AG04450 (cell line): ENCODE measurements at regions not wholly inside any gene's neighbourhood (a gene's known extent, or its start where the extent isn't known, plus 50 kb on each side); places are given as distances from the start of the nearest gene placed in this dataset.
"Not testable (repeated sequence)": the region's sequence is repeated elsewhere in the genome, so short reads cannot be mapped to it uniquely, and the experiment has no call there.

Source experiments
- CTCF ChIA-PET: fragments of 300-600, 350-600 bp; formaldehyde crosslinking; extraction: SDS; loops from one replicate; lab custom pipeline; 2022; ENCODE audit warnings: antibody characterized with exemption, inconsistent platforms; lab: Charles Lee
- POLR2A ChIA-PET: fragments of 350-600 bp; formaldehyde crosslinking; extraction: SDS; loops from one replicate; lab custom pipeline; 2021; ENCODE audit warnings: antibody characterized with exemption, inconsistent platforms; lab: Yijun Ruan, JAX
- DNase-seq: peaks from one replicate; pipeline ENCODE4 v3.0.0-alpha.2; 2011; ENCODE audit warnings: low read depth, low spot score
- H3K27ac ChIP-seq: one replicate; pipeline ENCODE4 v1.5.1; 2012; ENCODE audit warnings: low read depth, low read length, control low read depth
- H3K27me3 ChIP-seq: one replicate; pipeline ENCODE4 v1.6.0; 2012; ENCODE audit warnings: low read length; ENCODE audit not compliant: control insufficient read depth, insufficient read depth
- H3K4me3 ChIP-seq: 2 replicates; pipeline ENCODE4 v1.5.1; 2011; ENCODE audit warnings: mild to moderate bottlenecking, low read depth, low read length, control low read depth
- H3K9me3 ChIP-seq: 2 replicates; pipeline ENCODE4 v1.5.1; 2012; ENCODE audit warnings: low read length; ENCODE audit not compliant: control insufficient read depth, insufficient read depth
- TF ChIP-seq, protein P1 (sequence below): IDR thresholded peaks from 2 replicates; pipeline ENCODE4 v1.5.1; 2011; ENCODE audit warnings: low read depth, low read length, control low read depth, inconsistent platforms

DNA sequence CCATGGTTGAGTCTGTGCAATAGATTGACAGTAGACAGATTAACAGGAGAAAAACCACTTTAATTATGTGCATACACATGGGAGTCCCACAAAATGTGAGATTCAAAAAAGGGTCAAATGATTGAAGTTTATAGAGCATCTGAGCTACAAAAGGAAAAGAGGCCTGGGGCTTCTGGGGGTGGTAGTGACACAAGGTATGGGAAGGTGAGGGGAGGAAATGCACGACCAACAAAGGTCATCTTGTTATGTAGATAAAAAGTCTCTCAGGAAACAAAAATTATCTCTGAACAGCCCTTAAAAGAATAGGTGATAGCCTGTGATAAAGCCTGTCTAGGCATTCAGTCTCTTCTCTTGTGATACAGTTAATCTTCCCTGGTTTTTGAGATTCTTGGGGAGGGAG lies 141.7 kb downstream of the SEC23IP start:
- Histone ChIP-seq H3K27ac (no peak overlapping the region), H3K27me3 (no peaks in the 10 kb centered on the region), H3K9me3 (no peaks in the 10 kb centered on the region), H3K4me3 (no peak overlapping the region)
- TF ChIP-seq, protein P1, sequence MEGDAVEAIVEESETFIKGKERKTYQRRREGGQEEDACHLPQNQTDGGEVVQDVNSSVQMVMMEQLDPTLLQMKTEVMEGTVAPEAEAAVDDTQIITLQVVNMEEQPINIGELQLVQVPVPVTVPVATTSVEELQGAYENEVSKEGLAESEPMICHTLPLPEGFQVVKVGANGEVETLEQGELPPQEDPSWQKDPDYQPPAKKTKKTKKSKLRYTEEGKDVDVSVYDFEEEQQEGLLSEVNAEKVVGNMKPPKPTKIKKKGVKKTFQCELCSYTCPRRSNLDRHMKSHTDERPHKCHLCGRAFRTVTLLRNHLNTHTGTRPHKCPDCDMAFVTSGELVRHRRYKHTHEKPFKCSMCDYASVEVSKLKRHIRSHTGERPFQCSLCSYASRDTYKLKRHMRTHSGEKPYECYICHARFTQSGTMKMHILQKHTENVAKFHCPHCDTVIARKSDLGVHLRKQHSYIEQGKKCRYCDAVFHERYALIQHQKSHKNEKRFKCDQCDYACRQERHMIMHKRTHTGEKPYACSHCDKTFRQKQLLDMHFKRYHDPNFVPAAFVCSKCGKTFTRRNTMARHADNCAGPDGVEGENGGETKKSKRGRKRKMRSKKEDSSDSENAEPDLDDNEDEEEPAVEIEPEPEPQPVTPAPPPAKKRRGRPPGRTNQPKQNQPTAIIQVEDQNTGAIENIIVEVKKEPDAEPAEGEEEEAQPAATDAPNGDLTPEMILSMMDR = no peak
- no peak for DNase-seq
- ChIA-PET POLR2A (no interaction called here), CTCF (no interaction called here)

DNA sequence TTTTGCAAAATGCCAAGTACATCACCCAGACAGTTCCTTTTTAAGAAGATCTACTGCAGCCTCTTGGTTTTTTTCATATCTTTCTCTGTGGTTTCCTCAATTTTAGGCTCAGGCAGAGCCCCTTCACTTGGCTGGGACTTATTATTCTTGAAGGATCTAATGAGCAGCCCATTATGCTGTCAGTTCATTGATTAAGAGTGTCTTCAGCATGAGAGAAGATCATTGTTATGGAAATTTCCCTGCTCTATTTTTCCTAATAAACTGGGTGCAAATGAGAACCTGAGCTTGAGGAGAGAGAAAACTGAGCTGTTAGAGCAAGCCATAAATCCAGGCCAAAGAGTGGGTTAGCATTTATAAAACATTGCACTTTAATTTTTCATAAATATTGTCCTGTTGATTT lies 146.5 kb downstream of the SEC23IP start:
- Histone ChIP-seq H3K4me3 (no peak overlapping the region), H3K27ac (no peak overlapping the region), H3K9me3 (peaks cover 5% of the 10 kb centered on the region; the same call in 1 of the 2 replicates), H3K27me3 (no peaks in the 10 kb centered on the region)
- ChIA-PET CTCF (no interaction called here), POLR2A (no interaction called here)
- DNase-seq = no peak
- TF ChIP-seq, protein P1 = no peak

DNA sequence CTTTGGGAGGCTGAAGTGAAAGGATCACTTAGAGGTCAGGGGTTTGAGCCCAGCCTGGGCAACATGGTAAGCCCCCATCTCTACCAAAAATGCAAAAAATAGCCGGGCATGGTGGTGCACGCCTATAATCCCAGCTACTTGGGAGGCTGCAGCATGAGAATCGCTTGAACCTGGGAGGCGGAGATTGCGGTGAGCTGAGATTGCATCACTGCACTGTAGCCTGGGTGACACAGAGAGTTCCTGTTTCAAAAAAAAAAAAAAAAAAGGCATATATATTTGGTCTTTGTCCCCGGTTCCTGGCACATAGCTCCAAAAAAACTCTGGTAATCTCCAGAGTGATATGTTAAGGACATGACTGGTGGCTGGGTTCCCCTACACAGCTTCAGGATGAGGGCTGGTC lies 147.3 kb downstream of the SEC23IP start:
- Histone ChIP-seq H3K4me3 (no peak overlapping the region), H3K9me3 (peaks cover 5% of the 10 kb centered on the region; the same call in 1 of the 2 replicates), H3K27ac (no peak overlapping the region), H3K27me3 (no peaks in the 10 kb centered on the region)
- CTCF ChIA-PET = no interaction called here
- POLR2A ChIA-PET = no interaction called here
- no peak for DNase-seq
- TF ChIP-seq, protein P1 = no peak

DNA sequence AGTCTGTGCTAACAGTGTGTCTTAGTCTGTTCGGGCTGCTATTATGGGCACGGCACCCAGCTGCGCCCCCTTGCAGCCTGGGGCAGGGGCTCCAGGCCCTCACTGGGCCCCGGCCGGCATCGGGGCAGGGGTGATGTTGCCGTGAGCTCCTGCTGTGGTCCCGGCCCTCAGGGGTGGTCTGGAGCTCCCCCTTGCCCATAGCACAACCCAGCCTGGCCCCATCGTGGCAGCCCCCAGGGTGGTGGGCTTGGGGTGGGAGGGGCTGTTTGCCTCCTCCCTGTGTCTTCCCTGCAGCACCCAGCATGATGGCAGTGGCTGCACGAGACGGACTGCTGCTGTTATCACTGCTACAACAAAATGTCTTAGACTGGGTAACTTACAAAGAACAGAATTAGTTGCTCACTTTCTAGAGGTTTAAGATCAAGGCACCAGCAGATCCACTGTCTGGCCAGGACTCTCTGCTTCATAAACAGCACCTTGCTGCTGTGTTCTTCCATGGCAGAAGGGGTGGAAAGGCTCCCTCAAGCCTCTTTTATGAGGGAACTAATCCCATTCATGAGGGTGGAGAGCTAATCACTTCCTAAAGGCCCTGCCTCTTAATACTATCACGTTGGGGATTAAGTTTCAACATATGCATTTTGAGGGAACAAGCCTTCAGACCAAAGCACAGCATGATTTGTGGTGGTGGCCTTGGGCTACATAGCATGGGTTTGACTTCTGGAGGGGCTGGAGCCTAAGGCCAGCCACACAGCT lies 149.5 kb downstream of the SEC23IP start:
- CTCF ChIA-PET = no interaction called here

DNA sequence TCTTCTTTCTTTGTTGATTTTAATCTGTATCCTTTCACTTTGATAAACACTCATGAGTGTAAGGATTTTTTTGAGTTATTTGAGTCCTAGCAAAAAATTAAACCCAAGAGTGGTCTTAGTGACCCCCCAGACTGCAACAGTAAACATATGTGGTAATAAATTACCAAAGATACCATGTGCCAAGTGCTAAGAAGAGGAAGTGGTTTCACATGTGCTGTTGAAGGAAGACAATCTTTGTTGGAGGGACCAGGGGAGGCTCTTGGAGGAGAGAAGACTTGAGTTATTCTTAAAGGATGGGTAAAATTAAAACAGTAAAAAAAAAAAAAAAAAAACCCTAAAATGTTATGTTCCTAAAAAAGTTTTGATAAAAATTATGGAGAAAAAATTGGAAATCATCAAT lies 150.2 kb downstream of the SEC23IP start:
- Histone ChIP-seq H3K4me3 (no peak overlapping the region), H3K27ac (no peak overlapping the region), H3K27me3 (no peaks in the 10 kb centered on the region), H3K9me3 (peaks cover 5% of the 10 kb centered on the region; the same call in 1 of the 2 replicates)
- no peak for DNase-seq
- ChIA-PET POLR2A (no interaction called here), CTCF (no interaction called here)
- TF ChIP-seq, protein P1 = no peak

More for the DNA sequence above, 149.5 kb downstream of the SEC23IP start:
- Histone ChIP-seq H3K9me3 (peaks cover 5% of the 10 kb centered on the region; the same call in 1 of the 2 replicates), H3K27me3 (no peaks in the 10 kb centered on the region), H3K27ac (no peak overlapping the region), H3K4me3 (no peak overlapping the region)
- POLR2A ChIA-PET = no interaction called here
- TF ChIP-seq, protein P1 = no peak
- no peak for DNase-seq

DNA sequence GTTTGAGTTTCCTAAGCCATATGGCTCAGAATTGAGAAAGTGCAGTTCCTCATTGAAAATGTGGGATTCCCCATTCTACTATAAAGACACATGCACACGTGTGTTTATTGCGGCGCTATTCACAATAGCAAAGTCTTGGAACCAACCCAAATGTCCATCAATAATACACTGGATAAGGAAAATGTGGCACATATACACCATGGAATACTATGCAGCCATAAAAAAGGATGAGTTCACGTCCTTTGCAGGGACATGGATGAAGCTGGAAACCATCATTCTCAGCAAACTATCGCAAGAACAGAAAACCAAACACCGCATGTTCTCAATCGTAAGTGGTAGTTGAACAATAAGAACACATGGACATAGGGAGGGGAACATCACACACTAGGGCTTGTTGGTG lies 154.8 kb downstream of the SEC23IP start:
- H3K27ac ChIP-seq, H3K9me3 ChIP-seq, CTCF ChIA-PET, DNase-seq, H3K27me3 ChIP-seq, POLR2A ChIA-PET, H3K4me3 ChIP-seq: not testable (repeated sequence)
